HL-60 (cell line): ENCODE measurements at regions not wholly inside any gene's neighbourhood (a gene's known extent, or its start where the extent isn't known, plus 50 kb on each side); places are given as distances from the start of the nearest gene placed in this dataset.

Experiments
- DNase-seq, 2 experiments: peaks; one replicate each; pipeline ENCODE4 v3.0.0-alpha.2; 2010 to 2020; ENCODE audit warnings: low read depth in 1 of 2, low spot score in 1 of 2
- H3K27ac ChIP-seq: fragments of 250-450 bp; sonication (Bioruptor Pico); replicated peaks from 2 replicates; pipeline ENCODE4 v1.5.1; 2020; ENCODE audit warnings: mild to moderate bottlenecking, moderate library complexity
- H3K27me3 ChIP-seq: fragments of 250-450 bp; sonication (Bioruptor Pico); 2 replicates; pipeline ENCODE4 v1.5.1; 2021; ENCODE audit warnings: mild to moderate bottlenecking, moderate library complexity; ENCODE audit not compliant: insufficient read depth, poor library complexity, severe bottlenecking
- H3K4me3 ChIP-seq: replicated peaks from 2 replicates; pipeline ENCODE4 v1.5.1; 2011; ENCODE audit warnings: mild to moderate bottlenecking, control low read depth, low read length; ENCODE audit not compliant: insufficient read depth
- CTCF ChIP-seq: IDR thresholded peaks from one replicate; pipeline ENCODE4 v1.5.1; 2011; ENCODE audit warnings: low read length, control low read depth, inconsistent platforms; ENCODE audit not compliant: insufficient read depth
- GABPA ChIP-seq: IDR thresholded peaks from 2 replicates; pipeline ENCODE4 v1.6.1; 2012; ENCODE audit warnings: low read depth
- POLR2AphosphoS5 ChIP-seq: IDR thresholded peaks from 2 replicates; pipeline ENCODE4 v1.6.1; 2012; ENCODE audit warnings: low read depth
- REST ChIP-seq: IDR thresholded peaks from 2 replicates; pipeline ENCODE4 v1.6.1; 2012; ENCODE audit warnings: low read depth; ENCODE audit not compliant: insufficient replicate concordance
- SPI1 ChIP-seq: IDR thresholded peaks from 2 replicates; pipeline ENCODE4 v1.6.1; 2012; ENCODE audit warnings: low read depth, mild to moderate bottlenecking, borderline replicate concordance

- TF ChIP-seq REST (no peak), POLR2AphosphoS5 (no peak), SPI1 (no peak), CTCF (no peak), GABPA (no peak)
- peak overlapping the region; percentile 81 for H3K27ac ChIP-seq
- H3K27me3 ChIP-seq: no peaks in the 10 kb centered on the region
- peak in 1 of 2 experiments; percentile 28 for DNase-seq
- no peak overlapping the region for H3K4me3 ChIP-seq
Measured at GRCh38 chr2:8498994-8499393, 182.9 kb upstream of the ID2 start.

- no peak overlapping the region for H3K4me3 ChIP-seq
- TF ChIP-seq GABPA (no peak), POLR2AphosphoS5 (no peak)
- no peaks in the 10 kb centered on the region for H3K27me3 ChIP-seq
- peak in 1 of 2 experiments; percentile 62 for DNase-seq
- H3K27ac ChIP-seq: peak overlapping the region; percentile 81
Measured at GRCh38 chr2:8500124-8501054, 181.5 kb upstream of the ID2 start.

GRCh38 chr2:8501061-8501720, 180.7 kb upstream of the ID2 start:
- no peak for TF ChIP-seq REST
- no peak for TF ChIP-seq GABPA
- TF ChIP-seq CTCF: no peak
- peak; percentile 15; the same call in 1 of the 2 replicates for TF ChIP-seq SPI1
- no peak for TF ChIP-seq POLR2AphosphoS5
- H3K4me3 ChIP-seq: no peak overlapping the region
- no peaks in the 10 kb centered on the region for H3K27me3 ChIP-seq
- H3K27ac ChIP-seq: peak overlapping the region; percentile 81
- DNase-seq: peak; percentile 73 to 83

- Histone ChIP-seq H3K27me3 (no peaks in the 10 kb centered on the region), H3K27ac (no peak overlapping the region), H3K4me3 (no peak overlapping the region)
- no peak for TF ChIP-seq CTCF
- TF ChIP-seq POLR2AphosphoS5: no peak
- TF ChIP-seq SPI1: no peak
- no peak for TF ChIP-seq GABPA
- TF ChIP-seq REST: no peak
- no peak for DNase-seq
Measured at GRCh38 chr2:8502316-8502715, 179.5 kb upstream of the ID2 start.
